GM12878 (cell line): ENCODE measurements at regions not wholly inside any gene's neighbourhood (a gene's known extent, or its start where the extent isn't known, plus 50 kb on each side); places are given as distances from the start of the nearest gene placed in this dataset.

Experiments
- ATAC-seq: fragments of 200-7000 bp; cut with Tn5 transposase; 3 replicates; pipeline ENCODE4 v1.9.1; 2020; ENCODE audit warnings: mild to moderate bottlenecking, moderate library complexity
- BruUV-seq: library from RNA; stranded (reverse); fragments of 400-500 nt; replicated peaks from 2 replicates; lab custom pipeline; 2021; lab: Mats Ljungman, UMichigan
- CTCF ChIA-PET: fragments of 300-600 bp; sonication (Branson Sonifier 250); formaldehyde crosslinking; extraction: SDS; loops from one replicate; lab custom pipeline; 2021; ENCODE audit warnings: inconsistent platforms; lab: Yijun Ruan, JAX
- POLR2A ChIA-PET: fragments of 350-600 bp; formaldehyde crosslinking; extraction: SDS; loops from one replicate; lab custom pipeline; 2021; ENCODE audit warnings: inconsistent platforms; lab: Charles Lee
- RAD21 ChIA-PET: fragments of 300-600 bp; sonication (Branson Sonifier 250); formaldehyde crosslinking; loops from one replicate; lab custom pipeline; 2023; ENCODE audit warnings: antibody characterized with exemption; ENCODE audit not compliant: unreplicated experiment; lab: Charles Lee
- SMC1A ChIA-PET: fragments of 300-600 bp; sonication (Branson Sonifier 250); formaldehyde crosslinking; loops from one replicate; lab custom pipeline; 2023; ENCODE audit not compliant: unreplicated experiment, uncharacterized antibody; lab: Charles Lee
- DNase-seq: peaks from one replicate; pipeline ENCODE4 v3.0.0-alpha.2; 2011; ENCODE audit warnings: low read depth, low spot score
- FAIRE-seq: peaks from 3 replicates; lab custom pipeline; 2011; peaks lifted over from hg19 to GRCh38; lab: Jason Lieb, UNC
- H2AFZ ChIP-seq: 2 replicates; pipeline ENCODE4 v1.6.0; 2011; ENCODE audit warnings: low read depth, low read length, control low read depth; ENCODE audit not compliant: control insufficient read depth
- H3K27ac ChIP-seq: 2 replicates; pipeline ENCODE4 v1.5.1; 2011; ENCODE audit warnings: control low read depth; ENCODE audit not compliant: control insufficient read depth, insufficient read depth
- H3K27me3 ChIP-seq, 2 experiments: replicated peaks in 1 of 2; 2 replicates each; pipeline versions ENCODE4 v1.6.0 to v1.6.1; 2011; ENCODE audit warnings: low read length in 1 of 2; ENCODE audit not compliant: control insufficient read depth in 2 of 2, insufficient read depth in 2 of 2
- H3K36me3 ChIP-seq, 2 experiments: 2 replicates each; pipeline ENCODE4 v1.5.1; 2011; ENCODE audit warnings: low read length in 1 of 2; ENCODE audit not compliant: control insufficient read depth in 2 of 2, insufficient read depth in 2 of 2
- H3K4me1 ChIP-seq: 2 replicates; pipeline ENCODE4 v1.6.1; 2011; ENCODE audit warnings: mild to moderate bottlenecking, low read length, moderate library complexity, mixed read lengths; ENCODE audit not compliant: control insufficient read depth, insufficient read depth
- H3K4me2 ChIP-seq: 2 replicates; pipeline ENCODE4 v1.6.0; 2011; ENCODE audit warnings: control low read depth; ENCODE audit not compliant: control insufficient read depth, insufficient read depth
- H3K4me3 ChIP-seq: fragments of 200-600 bp; sonication (generic); 2 replicates; pipeline ENCODE4 v1.5.1; 2016
- H3K79me2 ChIP-seq: 2 replicates; pipeline ENCODE4 v1.6.0; 2011; ENCODE audit warnings: low read length; ENCODE audit not compliant: control insufficient read depth, insufficient read depth
- H3K9ac ChIP-seq: 2 replicates; pipeline ENCODE4 v1.8.0; 2011; ENCODE audit warnings: low read length, control low read depth, mixed read lengths; ENCODE audit not compliant: control insufficient read depth, insufficient read depth
- H3K9me3 ChIP-seq: replicated peaks from 3 replicates; pipeline ENCODE4 v1.5.1; 2011; ENCODE audit warnings: mild to moderate bottlenecking, low read length; ENCODE audit not compliant: control insufficient read depth, insufficient read depth
- H4K20me1 ChIP-seq: 2 replicates; pipeline ENCODE4 v1.6.0; 2011; ENCODE audit not compliant: control insufficient read depth, insufficient read depth
- NBN ChIP-seq: fragments of 450-650 bp; IDR thresholded peaks from 2 replicates; pipeline ENCODE4 v1.6.1; 2016
- NR2C1 ChIP-seq: fragments of 450-650 bp; IDR thresholded peaks from 2 replicates; pipeline ENCODE4 v1.6.1; 2017; ENCODE audit warnings: antibody characterized with exemption, mild to moderate bottlenecking, moderate library complexity
- RELB ChIP-seq: fragments of 450-650 bp; IDR thresholded peaks from 2 replicates; pipeline ENCODE4 v1.6.1; 2017; ENCODE audit warnings: low read depth, mild to moderate bottlenecking, moderate library complexity
- RUNX3 ChIP-seq: IDR thresholded peaks from 2 replicates; pipeline ENCODE4 v1.6.1; 2012; ENCODE audit warnings: low read length, inconsistent platforms
- WGBS: methylation state at CpG from one replicate; pipeline ENCODE4 v1.1.6; 2016; ENCODE audit warnings: low lambda C conversion rate; ENCODE audit not compliant: insufficient replicate concordance, insufficient coverage; ENCODE audit errors: missing lambda C conversion rate; 5-methylcytosine and 5-hydroxymethylcytosine counted together
- in situ Hi-C: fragments of 300-500 bp; cut with MboI; formaldehyde crosslinking; loops from 9 replicates; pipeline ENCODE4 v1.14.3; 2018; ENCODE audit warnings: mixed read lengths
- intact Hi-C: fragments of 100-400 bp; cut with micrococcal nuclease; formaldehyde crosslinking; loops from one replicate; pipeline ENCODE4 v1.14.2; 2022; ENCODE audit not compliant: unreplicated experiment

- no peaks in the 10 kb centered on the region for H4K20me1 ChIP-seq
- in situ Hi-C loops (no loop called here), intact Hi-C loops (no loop called here)
- no peak overlapping the region for H3K9ac ChIP-seq
- peaks cover 30% of the 10 kb centered on the region for H3K4me1 ChIP-seq
- ChIA-PET SMC1A (interaction anchor here (0.6 to 1.8 kb wide), 8 partner anchors 9 to 300 kb away, joined by 3 to 10 read pairs (median 4); no protein-coding TSS in a partner anchor), RAD21 (interaction anchor here (0.9 to 2.4 kb wide), 5 partner anchors 9 to 97 kb away, joined by 3 to 5 read pairs (median 5); no protein-coding TSS in a partner anchor), POLR2A (interaction anchor here (0.6 to 1.3 kb wide), 2 partner anchors 15 to 17 kb away, joined by 3 read pairs; no protein-coding TSS in a partner anchor), CTCF (interaction anchor here (0.7 to 1.9 kb wide), 4 partner anchors 10 to 43 kb away, joined by 3 to 6 read pairs (median 3); no protein-coding TSS in a partner anchor)
- WGBS: 74% methylated on average over 4 of the region's 4 CpGs
- TF ChIP-seq NBN (no peak), NR2C1 (no peak)
- H3K4me2 ChIP-seq: no peak overlapping the region
- no peak for DNase-seq
- H3K79me2 ChIP-seq: no peaks in the 10 kb centered on the region; the same call in 1 of the 2 replicates
- no peaks in the 10 kb centered on the region for H3K36me3 ChIP-seq
- H3K9me3 ChIP-seq: no peaks in the 10 kb centered on the region; the same call in 2 of the 3 replicates
- no peak overlapping the region for H2AFZ ChIP-seq
- ATAC-seq: no peak
- no peak for FAIRE-seq
- H3K27ac ChIP-seq: no peak overlapping the region
- H3K27me3 ChIP-seq: no peaks in the 10 kb centered on the region
- no TSS peak for BruUV-seq
- no peak overlapping the region for H3K4me3 ChIP-seq
Measured at GRCh38 chr2:144234542-144234871, 285.4 kb downstream of the ZEB2 start.

- Histone ChIP-seq H3K4me2 (0 out of 2 replicates have a peak overlapping the region, but pooled peaks have one; percentile 50), H2AFZ (peak overlapping the region; percentile 53; the same call in 1 of the 2 replicates), H3K36me3 (no peaks in the 10 kb centered on the region), H3K27ac (no peak overlapping the region; the same call in 1 of the 2 replicates), H3K9ac (no peak overlapping the region), H3K4me3 (no peak overlapping the region), H3K4me1 (peaks cover 27% of the 10 kb centered on the region), H3K79me2 (no peaks in the 10 kb centered on the region), H3K9me3 (no peaks in the 10 kb centered on the region; the same call in 2 of the 3 replicates), H4K20me1 (no peaks in the 10 kb centered on the region)
- in situ Hi-C loops (no loop called here), intact Hi-C loops (no loop called here)
- FAIRE-seq (no peak), ATAC-seq (peak; percentile 39; the same call in 2 of the 3 replicates), DNase-seq (no peak)
- SMC1A ChIA-PET: interaction anchor here (0.6 to 1.8 kb wide), 7 partner anchors 9 to 97 kb away, joined by 3 to 10 read pairs (median 4); no protein-coding TSS in a partner anchor
- 33% methylated on average over 3 of the region's 3 CpGs for WGBS
- RAD21 ChIA-PET: interaction anchor here (0.9 to 2.4 kb wide), 6 partner anchors 9 to 100 kb away, joined by 3 to 5 read pairs (median 4); no protein-coding TSS in a partner anchor
- CTCF ChIA-PET: interaction anchor here (0.6 to 1.9 kb wide), 5 partner anchors 10 to 48 kb away, joined by 3 to 6 read pairs (median 3); no protein-coding TSS in a partner anchor
- POLR2A ChIA-PET: interaction anchor here (0.6 to 1.3 kb wide), 2 partner anchors 14 to 18 kb away, joined by 3 read pairs; no protein-coding TSS in a partner anchor
- no TSS peak for BruUV-seq
- TF ChIP-seq RUNX3 (peak; percentile 44), RELB (no peak)
- TF ChIP-seq, all 136 proteins: peak for 1
- no peaks in the 10 kb centered on the region for H3K27me3 ChIP-seq
Measured at GRCh38 chr2:144233733-144234541, 286.0 kb downstream of the ZEB2 start.
